Limb (tissue), 2 donors: ENCODE measurements at regions not wholly inside any gene's neighbourhood (a gene's known extent, or its start where the extent isn't known, plus 50 kb on each side); places are given as distances from the start of the nearest gene placed in this dataset.

ENCODE experiments used
- DNase-seq, 2 donors: peaks; one replicate each; pipeline ENCODE4 v3.0.0-alpha.2; 2016; ENCODE audit errors: extremely low spot score in 2 of 2

DNA sequence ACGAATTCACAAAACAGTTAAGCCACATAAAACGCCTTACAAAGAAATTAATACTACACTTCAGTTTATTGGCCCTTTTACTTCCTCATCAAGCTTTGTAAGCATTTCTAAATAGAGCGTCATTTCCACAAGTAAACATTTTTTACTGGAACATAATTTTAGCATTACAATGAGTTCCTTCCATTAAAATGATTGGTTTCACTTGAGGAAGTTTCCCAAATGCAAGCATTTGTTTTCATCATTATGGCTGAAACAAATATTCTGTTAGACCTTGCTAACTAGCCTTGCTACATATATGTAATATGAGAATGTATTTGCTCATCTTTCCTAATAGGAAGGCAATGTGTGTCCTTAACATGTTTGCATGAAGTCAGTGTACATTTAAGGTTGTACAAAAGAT lies 579.1 kb downstream of the IRS1 start:
- no peak for DNase-seq

DNA sequence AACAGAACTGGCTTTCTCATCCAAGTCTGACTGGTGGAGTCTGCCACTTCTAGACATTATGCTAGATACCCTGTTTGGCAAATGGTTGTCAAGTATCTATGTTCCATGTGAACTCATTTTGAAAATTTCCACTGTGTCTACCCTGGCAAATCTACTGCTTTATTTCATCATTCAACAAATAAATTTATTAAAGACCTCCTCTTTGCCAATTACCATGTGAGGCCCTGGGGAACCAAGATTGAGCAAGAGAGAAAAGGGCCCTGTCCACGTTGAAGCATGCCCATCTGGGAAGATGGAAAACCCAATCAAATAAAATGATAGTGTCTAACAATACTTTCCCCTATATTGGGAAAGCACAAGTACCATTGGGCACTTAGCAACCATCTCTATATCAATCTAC lies 582.4 kb downstream of the IRS1 start:
- DNase-seq = no peak

DNA sequence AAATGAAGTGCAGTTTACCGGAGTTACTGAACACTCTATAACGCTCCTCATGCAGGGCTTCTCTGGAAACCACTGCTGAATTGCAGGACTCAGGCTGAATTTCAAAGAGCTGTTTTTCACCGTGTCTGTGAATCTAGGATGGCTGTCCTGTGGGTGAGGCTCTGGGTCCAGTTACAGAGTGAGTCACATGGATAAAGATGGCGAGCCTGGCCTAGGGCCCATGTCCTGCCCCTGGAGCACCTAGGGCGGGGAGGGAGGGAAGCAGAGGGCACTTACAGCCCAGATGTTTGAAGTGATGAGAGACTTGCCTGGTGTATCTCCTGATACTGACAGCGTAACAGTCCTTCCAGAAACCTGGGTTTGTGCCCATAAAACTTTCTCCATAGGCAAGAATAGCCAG lies 583.0 kb downstream of the IRS1 start:
- DNase-seq = no peak

DNA sequence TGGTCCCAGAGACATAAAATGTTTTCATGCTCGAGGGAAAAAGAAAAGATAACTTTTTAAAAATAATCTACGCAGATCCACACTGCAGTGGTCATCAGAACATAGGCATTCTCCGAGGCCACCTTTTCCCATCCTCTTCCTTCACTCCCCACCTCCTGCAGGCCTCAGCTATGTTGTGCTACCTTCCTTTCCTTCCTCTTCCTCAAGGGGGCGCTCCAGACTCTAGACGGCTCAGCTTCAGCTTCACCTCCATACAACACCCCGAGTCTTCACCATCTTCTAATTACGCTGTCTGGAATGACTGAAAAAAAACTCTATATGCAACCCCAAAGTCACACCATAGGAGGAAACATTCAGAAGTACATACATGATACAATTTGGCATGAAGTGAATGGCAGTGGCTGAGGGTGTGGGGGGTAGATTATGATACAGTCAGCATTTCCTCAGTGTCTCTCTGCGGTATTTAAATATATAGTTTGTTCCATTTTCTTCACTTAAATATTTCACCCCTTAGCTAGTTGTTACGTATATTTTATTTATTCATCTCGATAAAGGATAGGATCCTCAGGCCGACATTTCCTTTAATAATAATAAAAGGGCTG lies 583.6 kb downstream of the IRS1 start:
- peak in 1 of 2 donors; percentile 53 for DNase-seq

DNA sequence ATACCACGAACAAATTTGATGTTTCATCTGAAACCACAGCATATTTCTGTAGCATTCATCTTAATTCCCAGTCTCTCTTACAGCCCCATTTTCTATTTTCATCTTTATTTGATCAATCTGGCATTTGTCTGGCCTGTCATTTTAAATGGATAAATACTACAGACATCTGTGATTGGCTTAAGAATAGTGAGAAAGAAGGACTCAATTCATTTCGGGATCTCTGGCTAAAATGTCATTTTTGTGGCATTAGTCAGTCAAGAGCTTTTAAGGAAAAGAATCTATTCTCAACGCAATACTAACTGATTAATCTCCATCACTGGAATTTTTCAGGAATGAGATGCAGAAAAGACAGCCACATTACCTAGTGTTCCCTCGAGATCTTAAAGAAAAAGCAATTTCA lies 585.9 kb downstream of the IRS1 start:
- DNase-seq = no peak

DNA sequence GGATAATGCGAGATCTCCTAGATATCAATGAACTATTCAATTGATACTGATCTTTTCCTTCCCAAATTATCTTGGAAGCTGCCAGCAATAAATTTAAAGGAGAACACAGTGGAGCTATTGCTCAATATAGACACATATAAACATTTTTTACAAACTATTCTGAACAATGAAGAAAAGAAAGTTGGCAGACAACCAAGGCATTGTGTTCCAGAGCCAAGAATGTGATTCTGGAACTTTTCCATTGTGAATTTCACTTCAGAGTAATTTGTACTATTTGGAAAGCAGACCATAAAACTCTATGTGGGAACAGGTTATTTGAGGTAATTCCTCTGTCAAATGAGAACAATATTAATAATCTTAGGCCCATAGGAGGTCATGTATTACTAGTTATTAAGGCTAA lies 588.2 kb downstream of the IRS1 start:
- peak in 1 of 2 donors; percentile 65 for DNase-seq

DNA sequence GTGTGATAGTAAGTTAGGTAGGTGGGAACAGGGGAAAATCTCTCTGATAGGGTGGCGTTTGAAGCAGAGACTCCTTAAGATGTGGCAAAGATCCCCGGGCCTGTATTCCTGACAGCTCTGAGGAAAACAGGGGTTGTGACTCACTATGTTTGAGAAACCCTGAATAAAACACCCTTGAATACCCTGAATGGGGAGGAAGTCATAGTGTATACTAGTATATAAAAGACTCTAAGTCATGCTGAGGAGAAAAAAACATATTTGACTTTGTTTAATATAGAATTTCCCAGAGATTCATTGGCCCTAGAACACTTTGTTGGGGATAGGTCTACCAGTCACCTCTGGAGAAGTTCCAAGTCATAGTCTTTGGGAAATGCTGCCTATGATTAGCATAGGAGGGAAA lies 590.9 kb downstream of the IRS1 start:
- DNase-seq = no peak

DNA sequence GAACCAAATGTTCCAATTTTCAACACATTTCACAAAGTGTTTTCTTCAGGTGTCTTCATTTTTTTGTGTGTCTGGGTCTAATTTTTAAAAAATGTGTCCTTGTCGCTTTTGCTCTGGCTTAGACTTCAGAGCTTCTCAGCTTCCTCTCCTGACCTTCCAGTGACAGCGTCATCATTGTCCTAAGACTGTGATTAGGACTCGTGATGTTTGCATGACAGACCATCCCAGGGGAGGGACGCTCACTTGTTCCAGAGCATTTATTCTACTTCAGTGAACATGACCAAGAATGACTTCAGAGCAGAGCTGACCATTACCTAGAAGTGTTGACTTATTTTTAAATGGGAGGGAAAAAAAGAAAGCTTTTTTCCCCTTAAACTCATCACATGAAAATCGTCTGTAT lies 591.9 kb downstream of the IRS1 start:
- DNase-seq = no peak

DNA sequence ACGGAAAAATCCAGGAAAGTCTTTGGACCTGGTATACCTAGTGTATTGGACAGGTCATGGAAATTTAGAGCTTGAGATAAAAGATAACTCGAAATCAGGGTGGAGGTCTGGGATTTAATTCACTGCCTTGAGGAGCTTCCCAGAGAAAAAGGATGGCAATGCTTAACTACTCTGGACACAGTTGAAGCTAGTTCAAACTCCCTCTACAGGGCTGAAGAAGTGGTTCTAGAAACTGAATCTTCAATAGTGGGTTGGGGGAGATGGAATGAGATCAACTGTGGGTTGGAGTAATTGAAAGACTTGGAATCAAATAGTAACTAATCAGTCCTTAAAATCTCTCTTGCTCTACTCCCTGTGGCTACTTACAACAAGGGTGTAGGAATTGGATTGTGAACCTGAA lies 600.1 kb downstream of the IRS1 start:
- no peak for DNase-seq

DNA sequence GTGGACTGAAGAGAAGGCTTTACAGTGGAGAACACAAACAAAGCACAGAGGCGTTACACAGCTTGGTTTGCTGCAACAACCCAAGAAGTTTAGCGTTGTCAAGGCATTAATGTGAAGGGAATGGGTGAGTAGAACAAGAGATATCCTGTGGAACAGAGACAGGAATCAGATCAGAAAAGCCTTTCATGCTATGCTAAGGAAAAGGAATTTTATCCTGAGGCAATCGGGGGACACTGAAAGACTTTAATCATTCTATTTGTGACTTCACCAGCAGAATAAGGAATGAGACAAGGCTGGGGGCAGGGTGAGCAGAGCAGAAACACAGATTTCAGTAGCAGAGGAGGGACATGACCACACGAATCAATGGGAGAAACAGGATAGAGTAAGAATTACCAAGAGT lies 600.7 kb downstream of the IRS1 start:
- no peak for DNase-seq

DNA sequence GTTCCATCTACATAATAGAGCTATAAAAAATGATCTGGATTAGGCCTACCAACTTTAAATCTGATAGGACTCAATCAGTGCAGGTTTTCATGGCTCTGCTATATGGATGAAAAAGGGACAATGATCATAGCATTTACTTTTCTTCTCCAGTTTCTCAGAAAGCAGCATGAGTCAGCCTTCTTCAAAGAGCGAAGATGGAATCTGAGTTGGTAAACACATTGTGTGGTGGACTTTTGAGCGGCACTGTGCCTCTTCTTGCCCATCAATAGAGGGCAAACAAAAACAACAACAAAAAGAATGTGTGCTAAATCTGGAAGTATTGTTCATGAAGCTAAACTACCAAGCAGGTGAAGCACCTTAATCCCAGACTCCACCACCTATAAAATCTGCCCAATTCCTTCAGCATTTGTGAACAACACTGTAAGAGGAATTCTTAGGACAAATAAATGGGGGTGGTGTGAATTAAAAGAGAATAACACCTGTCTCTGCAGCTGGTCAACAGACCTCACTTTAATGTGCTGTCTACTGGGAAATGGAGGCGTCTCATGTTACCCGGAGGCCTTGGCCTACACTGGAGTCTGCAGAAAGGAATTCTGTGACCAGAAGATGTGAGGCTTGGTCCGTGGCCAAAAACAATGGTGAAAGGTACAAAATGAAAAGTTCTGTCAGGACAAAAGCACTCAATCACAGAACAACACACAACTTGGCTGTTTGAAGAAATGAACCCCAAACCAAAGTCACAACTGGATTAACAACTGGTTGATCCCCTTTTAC lies 609.0 kb downstream of the IRS1 start:
- peak; percentile 23 to 41 for DNase-seq

DNA sequence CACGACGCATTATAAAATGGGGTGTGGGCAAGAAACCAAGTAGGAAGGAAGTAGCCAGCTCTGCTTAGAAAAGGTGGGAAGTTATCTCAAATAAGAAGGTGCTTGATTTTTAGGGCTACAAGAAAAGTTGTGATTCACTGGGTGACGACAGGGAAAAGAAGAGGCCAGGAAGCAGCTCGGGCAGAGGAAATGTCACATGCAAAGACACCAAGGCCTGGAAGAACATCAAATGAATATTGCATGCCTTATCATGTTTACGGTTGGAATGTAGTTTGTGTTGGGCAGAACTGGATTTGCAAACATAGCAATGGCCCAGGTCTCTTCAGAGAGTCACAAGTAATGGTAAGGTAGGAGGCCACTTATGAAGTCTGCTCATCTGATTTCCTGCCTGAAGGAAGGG lies 610.6 kb downstream of the IRS1 start:
- no peak for DNase-seq

DNA sequence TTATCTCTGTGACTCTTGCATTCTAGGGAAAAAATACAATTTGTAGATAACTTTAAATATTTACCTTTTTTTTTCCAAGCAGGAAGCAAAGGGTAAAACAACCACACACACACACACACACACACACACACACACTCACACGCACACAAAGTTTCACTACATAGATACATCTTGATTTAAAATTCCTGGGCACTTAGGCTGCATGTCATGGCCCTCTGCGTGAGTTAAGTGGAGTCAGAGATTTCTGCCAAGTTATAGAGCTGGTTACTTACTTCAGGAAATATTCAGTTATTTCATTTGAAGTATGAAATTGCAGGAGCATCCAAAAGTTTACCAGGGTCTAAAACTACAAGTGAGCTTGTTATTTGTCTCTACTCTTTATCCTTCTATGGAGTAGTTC lies 612.0 kb downstream of the IRS1 start:
- peak in 1 of 2 donors; percentile 49 for DNase-seq

DNA sequence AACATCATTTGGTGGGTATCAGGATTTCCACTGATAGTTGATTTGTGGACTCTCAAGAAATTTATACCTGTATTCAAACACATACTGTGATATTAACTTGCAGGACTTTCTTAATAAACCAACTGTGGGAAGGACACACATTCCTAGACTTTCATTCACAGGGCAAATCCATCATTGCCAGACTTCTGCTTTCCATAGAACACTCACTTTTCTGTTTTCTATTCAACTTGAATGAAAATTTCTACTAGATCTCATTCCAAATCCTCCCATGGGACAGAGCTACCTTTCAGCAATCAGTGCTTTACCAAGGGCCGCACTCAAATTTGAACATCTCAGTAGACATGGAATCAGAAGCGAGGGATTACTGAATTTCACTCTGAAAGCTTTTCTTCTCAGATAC lies 612.5 kb downstream of the IRS1 start:
- DNase-seq = no peak

DNA sequence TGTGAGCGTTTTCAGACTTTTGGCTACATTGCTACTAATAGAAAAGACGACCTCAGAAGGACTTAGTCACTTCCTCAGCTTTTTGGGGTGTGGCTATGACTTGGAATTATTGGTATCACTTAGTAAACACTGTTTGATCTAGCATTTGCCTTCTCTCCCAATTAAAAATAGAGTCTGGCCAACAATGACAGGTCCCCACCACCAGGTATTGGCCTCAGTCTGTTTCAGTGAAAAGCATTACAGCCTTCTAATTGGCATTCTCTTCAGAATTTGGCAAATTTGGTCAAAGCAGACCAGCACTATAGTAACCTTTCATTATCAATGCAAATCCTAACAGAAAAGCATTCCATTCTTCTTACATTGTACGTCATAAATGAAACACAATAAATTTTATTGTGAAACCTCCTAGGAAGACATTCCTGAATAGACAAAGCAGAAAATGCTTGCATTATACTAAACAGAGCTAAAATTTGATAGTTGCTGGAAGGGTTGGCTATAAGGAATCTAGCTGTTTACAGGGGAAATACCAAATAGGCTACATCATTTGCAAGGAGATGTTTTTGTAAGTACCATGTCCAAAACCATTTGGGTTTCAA lies 613.9 kb downstream of the IRS1 start:
- peak in 1 of 2 donors; percentile 87 for DNase-seq

DNA sequence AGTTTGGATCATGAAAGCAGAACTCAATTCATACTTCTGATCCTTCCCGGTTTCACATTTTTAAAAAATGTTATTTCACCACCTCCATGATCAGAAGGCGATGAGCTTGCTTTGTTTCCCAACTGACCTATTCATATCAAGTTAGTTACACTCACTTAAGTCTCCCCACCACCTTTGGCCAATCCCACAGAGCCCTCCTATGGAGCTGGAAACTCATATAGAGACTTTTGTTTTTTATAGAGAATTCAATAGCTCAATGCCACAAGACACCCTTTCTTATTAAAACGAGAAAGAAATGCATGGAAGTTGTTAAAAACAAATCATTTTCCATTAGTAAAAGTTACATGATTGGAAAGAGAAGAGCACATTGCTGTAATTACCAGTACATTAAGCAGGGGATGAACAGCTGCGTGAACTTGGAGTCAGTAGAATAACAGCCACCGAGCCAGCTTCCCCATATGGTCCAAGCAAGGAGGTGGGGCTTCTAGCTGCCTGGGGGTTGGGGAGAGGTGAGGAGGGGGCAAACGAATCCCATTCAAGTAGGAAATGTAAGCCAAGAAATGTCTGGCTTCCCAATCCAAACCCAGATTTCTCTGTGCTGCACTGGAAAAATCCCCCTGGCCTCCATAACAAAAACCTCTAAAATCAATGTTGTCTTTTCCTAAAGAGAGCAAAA lies 614.5 kb downstream of the IRS1 start:
- DNase-seq = peak; percentile 68 to 86

DNA sequence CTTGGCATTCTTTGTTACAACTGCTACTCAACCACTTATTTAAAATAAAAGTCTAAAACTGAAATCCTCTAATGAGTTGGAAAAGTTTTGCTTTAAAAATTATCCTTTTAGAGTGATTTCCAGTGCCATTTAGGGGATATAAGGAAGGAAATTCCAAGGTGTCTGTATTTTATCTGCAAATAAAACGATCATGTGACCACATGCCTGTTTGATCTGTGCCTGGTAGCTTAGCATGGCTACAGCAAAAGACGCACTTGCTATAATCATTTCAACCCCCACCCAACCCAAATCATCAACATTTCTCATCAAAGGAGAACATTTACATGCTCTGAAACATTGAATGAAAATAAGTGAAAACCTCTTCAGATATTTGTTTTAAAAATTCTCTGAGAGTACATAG lies 615.1 kb downstream of the IRS1 start:
- no peak for DNase-seq

DNA sequence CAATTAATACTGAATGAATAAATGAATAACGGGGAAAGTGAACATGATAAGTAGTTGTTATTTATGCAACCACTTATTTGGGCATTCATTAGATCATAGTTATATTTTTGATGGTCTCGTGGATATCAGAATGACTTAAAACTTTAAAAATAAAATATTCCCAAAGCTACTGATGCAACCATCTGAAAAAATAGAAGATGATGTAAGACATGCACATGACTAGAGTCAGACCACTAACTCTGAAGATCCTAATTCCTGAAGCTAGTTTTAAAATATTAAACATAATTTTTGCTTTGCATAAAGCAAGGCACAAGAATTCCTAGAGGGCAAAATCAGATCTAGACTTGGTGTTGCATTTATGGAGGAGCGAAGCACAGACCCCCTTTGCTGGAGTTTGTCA lies 616.1 kb downstream of the IRS1 start:
- DNase-seq = no peak

DNA sequence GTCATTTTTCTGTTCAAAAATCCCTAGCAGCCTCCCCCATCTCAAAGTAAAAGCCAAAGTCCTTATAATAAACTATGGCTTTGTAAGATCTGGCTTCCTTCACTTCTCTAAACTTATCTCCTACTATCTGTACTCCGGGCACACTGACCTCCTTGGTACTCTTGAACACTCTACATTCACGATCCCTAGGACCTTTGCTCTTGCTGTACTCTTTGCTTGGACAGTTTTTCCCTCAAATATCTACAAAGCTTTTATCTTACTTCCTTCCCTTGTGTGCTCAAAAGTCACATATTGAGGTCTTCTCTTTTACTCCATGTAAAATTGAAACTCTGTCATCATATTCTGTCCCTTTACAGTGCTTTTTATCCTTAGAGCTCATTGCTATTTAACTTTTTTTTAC lies 616.6 kb downstream of the IRS1 start:
- no peak for DNase-seq

DNA sequence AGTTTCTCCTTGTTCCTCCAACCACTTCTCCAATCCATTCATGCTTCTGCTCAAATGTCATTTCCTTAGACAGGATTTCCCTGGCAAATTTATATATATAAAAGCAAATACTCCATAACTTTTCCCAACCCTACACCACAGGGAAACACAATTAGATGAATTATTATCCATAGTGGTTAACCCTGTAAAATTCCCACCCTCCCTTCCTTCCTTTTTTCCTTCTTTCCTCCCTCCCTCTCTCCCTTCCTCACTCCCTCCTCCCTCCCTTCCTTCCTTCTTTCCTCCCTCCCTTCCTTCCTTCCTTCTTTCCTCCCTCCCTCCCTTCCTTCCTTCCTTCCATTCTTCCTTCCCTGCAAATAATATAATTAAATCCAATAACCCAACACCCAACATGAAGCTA lies 617.7 kb downstream of the IRS1 start:
- no peak for DNase-seq

DNA sequence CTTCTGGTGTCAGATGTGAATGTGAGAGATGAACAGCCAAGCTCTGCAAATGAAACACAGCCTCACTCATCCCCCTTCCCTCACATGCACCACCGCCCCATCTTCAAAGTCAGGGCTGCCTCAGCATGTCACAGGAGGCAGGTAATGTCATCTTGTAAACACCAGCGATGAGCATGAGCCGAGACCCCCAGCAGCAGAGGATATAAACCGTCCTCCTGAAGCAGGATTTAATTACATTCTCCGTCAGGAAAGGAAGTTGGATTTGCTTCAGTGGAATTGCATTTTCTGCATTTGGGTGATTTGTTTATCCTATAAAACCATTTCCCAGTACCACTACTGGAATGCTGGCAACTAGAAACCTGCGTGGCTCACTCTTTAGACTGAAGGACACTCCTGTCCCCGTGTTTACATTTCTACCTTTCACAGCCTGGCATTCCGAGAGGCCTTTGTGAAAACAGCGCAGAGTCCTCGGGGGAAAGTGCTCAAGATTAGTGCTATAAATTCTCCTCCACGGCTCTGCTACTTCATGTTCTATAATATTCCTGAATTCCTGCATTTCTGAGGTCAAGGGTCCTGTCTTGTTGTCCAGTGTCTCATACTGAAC lies 619.2 kb downstream of the IRS1 start:
- no peak for DNase-seq

DNA sequence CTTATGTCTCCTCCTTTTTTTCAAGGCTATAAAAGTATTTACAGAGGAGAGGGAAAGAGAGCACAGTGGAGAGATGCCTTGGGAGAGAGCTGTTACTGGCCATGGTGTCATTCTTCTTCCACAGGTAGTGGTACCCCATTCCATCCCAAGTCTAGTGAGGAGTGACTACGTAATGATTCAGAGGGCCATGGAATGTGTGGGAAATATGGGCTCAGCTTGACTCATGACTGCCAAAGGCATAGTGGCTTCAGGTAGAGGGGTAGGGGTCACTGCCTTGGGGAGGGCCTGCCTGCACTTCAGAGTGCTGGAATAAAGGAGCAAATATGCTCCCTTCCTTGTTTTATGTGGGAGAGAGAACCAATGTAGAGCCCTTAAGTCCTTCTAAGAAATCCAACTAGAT lies 620.6 kb downstream of the IRS1 start:
- no peak for DNase-seq
